HepG2 (cell line): ENCODE measurements at regions not wholly inside any gene's neighbourhood (a gene's known extent, or its start where the extent isn't known, plus 50 kb on each side); places are given as distances from the start of the nearest gene placed in this dataset.

ENCODE experiments used
- FOSL1 ChIP-seq: sonication (generic); formaldehyde crosslinking; IDR thresholded peaks from 2 replicates; pipeline ENCODE4 v1.9.0; 2021; ENCODE audit warnings: missing genetic modification reagents, borderline replicate concordance
- IRX3 ChIP-seq: sonication (generic); formaldehyde crosslinking; IDR thresholded peaks from 2 replicates; pipeline ENCODE4 v1.8.1; 2023; ENCODE audit warnings: mild to moderate bottlenecking, low read depth, missing genetic modification reagents, borderline replicate concordance
- KAT7 ChIP-seq: IDR thresholded peaks from 2 replicates; pipeline ENCODE4 v1.6.1; 2018; ENCODE audit warnings: borderline replicate concordance, missing compliant biosample characterization
- MATR3 ChIP-seq: sonication (generic); formaldehyde crosslinking; IDR thresholded peaks from 2 replicates; pipeline ENCODE4 v1.4.0; 2020; ENCODE audit warnings: missing genetic modification reagents
- SALL2 ChIP-seq: sonication (generic); formaldehyde crosslinking; IDR thresholded peaks from 2 replicates; pipeline ENCODE4 v1.8.1; 2023; ENCODE audit warnings: mild to moderate bottlenecking, missing genetic modification reagents, inconsistent platforms
- SP1 ChIP-seq, 2 experiments: fragments of 450-650 bp in 1 of 2; sonication (generic) in 1 of 2; formaldehyde crosslinking in 1 of 2; IDR thresholded peaks; 2 replicates each; pipeline versions ENCODE4 v1.4.0 to v1.6.1; 2016 to 2020; ENCODE audit warnings: missing genetic modification reagents in 1 of 2
- ZBTB20 ChIP-seq: sonication (generic); formaldehyde crosslinking; IDR thresholded peaks from 2 replicates; pipeline ENCODE4 v1.8.1; 2023; ENCODE audit warnings: missing genetic modification reagents, low read depth, mild to moderate bottlenecking, borderline replicate concordance
- ZBTB40 ChIP-seq, 2 experiments: fragments of 450-650 bp in 1 of 2; sonication (generic) in 1 of 2; formaldehyde crosslinking in 1 of 2; IDR thresholded peaks; 2 replicates each; pipeline versions ENCODE4 v1.6.1 to v1.8.0; 2016 to 2022; ENCODE audit warnings: antibody characterized with exemption in 1 of 2, mild to moderate bottlenecking in 1 of 2, missing genetic modification reagents in 1 of 2
- ZNF12 ChIP-seq: sonication (generic); formaldehyde crosslinking; IDR thresholded peaks from 2 replicates; pipeline ENCODE4 v1.5.0; 2020; ENCODE audit warnings: missing genetic modification reagents
- ZNF224 ChIP-seq: sonication (generic); formaldehyde crosslinking; IDR thresholded peaks from 2 replicates; pipeline ENCODE4 v1.5.0; 2020; ENCODE audit warnings: mild to moderate bottlenecking, missing genetic modification reagents
- ZNF253 ChIP-seq: sonication (generic); formaldehyde crosslinking; IDR thresholded peaks from 2 replicates; pipeline ENCODE4 v1.8.0; 2022; ENCODE audit warnings: mild to moderate bottlenecking, missing genetic modification reagents, borderline replicate concordance
- ZNF33A ChIP-seq: sonication (generic); formaldehyde crosslinking; IDR thresholded peaks from 2 replicates; pipeline ENCODE4 v1.5.1; 2020; ENCODE audit warnings: missing genetic modification reagents, mild to moderate bottlenecking, moderate library complexity, borderline replicate concordance
- ZNF33B ChIP-seq: sonication (generic); formaldehyde crosslinking; IDR thresholded peaks from 2 replicates; pipeline ENCODE4 v1.5.1; 2020; ENCODE audit warnings: mild to moderate bottlenecking, missing genetic modification reagents
- ZNF343 ChIP-seq: sonication (generic); formaldehyde crosslinking; IDR thresholded peaks from 2 replicates; pipeline ENCODE4 v1.4.0; 2020; ENCODE audit warnings: mild to moderate bottlenecking, missing genetic modification reagents
- ZNF614 ChIP-seq: IDR thresholded peaks from 2 replicates; pipeline ENCODE4 v1.6.1; 2018; ENCODE audit warnings: missing biosample characterization, missing genetic modification reagents, inconsistent platforms, borderline replicate concordance
- ZSCAN12 ChIP-seq: sonication (generic); formaldehyde crosslinking; IDR thresholded peaks from 2 replicates; pipeline ENCODE4 v1.9.0; 2021; ENCODE audit warnings: mild to moderate bottlenecking, missing genetic modification reagents
- TF ChIP-seq, protein P1 (sequence below): IDR thresholded peaks from 2 replicates; pipeline ENCODE4 v1.6.1; 2012; ENCODE audit warnings: low read length, improper control_type of control experiment

DNA sequence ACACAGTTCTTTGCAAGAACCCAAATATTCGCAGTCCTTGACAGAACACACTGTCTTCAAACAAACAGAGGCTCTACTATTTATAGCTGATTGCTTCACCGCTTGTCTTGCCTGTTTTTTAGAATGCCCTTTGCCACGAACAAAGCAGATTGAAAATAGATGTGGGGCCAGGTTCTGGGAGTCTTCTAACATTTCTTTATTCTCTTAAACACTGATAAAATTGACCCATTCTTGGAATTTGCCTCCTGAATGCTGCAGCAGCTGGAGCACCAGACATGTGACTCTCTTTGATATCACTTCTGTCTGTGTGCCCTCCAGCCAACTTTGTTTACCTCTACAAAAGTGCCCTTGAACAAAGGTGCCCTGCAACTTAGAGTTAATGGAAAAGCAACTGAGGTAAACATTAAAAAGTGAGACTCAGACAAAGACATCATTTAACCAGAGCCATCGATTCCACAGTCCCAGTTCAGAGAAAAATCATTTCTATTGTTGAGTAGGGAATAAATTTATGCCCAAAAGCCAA, 64.2 kb upstream of the SPP1 start (continued):
- TF ChIP-seq ZNF343 (CRISPR knock-in tag) (no peak), MATR3 (CRISPR knock-in tag) (no peak), IRX3 (CRISPR knock-in tag) (no peak), ZNF12 (CRISPR knock-in tag) (no peak), ZNF33A (CRISPR knock-in tag) (no peak), ZNF224 (CRISPR knock-in tag) (no peak), ZNF33B (CRISPR knock-in tag) (no peak; the same call in 1 of the 2 replicates), KAT7 (no peak), ZNF614 (CRISPR knock-in tag) (peak; percentile 83; the same call in 1 of the 2 replicates), ZNF253 (CRISPR knock-in tag) (no peak), ZBTB40 (IDR thresholded peaks at IDR 0.05) (no peak), ZBTB40 (CRISPR knock-in tag; IDR thresholded peaks at IDR 0.05) (no peak), ZBTB20 (no peak), SP1 (IDR thresholded peaks at IDR 0.05) (no peak), SP1 (CRISPR knock-in tag; IDR thresholded peaks at IDR 0.05) (no peak), SALL2 (no peak), ZSCAN12 (no peak), FOSL1 (CRISPR knock-in tag) (no peak)
- TF ChIP-seq, protein P1, sequence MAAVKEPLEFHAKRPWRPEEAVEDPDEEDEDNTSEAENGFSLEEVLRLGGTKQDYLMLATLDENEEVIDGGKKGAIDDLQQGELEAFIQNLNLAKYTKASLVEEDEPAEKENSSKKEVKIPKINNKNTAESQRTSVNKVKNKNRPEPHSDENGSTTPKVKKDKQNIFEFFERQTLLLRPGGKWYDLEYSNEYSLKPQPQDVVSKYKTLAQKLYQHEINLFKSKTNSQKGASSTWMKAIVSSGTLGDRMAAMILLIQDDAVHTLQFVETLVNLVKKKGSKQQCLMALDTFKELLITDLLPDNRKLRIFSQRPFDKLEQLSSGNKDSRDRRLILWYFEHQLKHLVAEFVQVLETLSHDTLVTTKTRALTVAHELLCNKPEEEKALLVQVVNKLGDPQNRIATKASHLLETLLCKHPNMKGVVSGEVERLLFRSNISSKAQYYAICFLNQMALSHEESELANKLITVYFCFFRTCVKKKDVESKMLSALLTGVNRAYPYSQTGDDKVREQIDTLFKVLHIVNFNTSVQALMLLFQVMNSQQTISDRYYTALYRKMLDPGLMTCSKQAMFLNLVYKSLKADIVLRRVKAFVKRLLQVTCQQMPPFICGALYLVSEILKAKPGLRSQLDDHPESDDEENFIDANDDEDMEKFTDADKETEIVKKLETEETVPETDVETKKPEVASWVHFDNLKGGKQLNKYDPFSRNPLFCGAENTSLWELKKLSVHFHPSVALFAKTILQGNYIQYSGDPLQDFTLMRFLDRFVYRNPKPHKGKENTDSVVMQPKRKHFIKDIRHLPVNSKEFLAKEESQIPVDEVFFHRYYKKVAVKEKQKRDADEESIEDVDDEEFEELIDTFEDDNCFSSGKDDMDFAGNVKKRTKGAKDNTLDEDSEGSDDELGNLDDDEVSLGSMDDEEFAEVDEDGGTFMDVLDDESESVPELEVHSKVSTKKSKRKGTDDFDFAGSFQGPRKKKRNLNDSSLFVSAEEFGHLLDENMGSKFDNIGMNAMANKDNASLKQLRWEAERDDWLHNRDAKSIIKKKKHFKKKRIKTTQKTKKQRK, result no peak
